NCI-H69 (cell line): ENCODE measurements at regions not wholly inside any gene's neighbourhood (a gene's known extent, or its start where the extent isn't known, plus 50 kb on each side); places are given as distances from the start of the nearest gene placed in this dataset.
A peak's percentile ranks its signal among the peaks of the same experiment; 100 is the strongest.

Experiments used
- DNase-seq: peaks from one replicate; lab custom pipeline; 2025; lab: John Stamatoyannopoulos, UW

GRCh38 chr4:95660719-95661118, 111.9 kb upstream of the UNC5C start:
- no peak for DNase-seq

DNA sequence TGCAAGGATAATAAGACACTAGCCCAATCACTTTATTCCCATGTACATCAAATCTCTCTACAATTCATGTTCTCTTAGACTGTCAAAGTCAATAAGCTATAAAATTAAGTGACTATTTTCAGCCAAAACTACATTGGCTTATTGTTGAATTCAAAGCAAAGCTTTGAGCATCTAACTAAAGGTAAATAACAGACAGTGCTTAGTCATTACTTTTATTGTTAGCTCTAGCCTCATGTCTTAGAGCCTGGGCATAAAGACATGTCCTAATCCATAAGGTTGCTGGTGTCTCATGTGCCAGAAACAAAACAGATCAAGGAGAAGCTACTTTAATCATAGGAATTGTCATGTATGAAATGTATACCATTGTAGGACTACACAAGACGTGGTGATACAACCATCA, 103.1 kb upstream of the UNC5C start:
- no peak for DNase-seq

DNA sequence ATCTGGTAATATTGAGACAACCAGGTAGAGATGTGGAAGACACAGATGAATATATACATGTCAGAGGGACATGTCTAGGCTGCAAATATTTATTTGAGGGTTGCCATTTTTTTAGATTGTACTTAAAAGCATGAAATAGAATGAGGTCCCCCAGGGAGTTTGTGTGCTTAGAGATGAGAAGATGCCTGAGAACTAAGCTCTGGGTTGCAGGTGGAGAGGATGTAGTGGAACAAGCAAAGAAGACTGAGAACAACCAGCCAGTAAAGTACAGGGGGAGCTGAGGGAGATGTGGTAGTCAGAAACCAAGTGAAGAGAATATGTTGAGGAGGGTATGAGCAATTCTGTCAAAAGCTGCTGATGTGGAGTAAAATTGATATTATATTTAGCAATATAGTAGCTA, 95.6 kb upstream of the UNC5C start:
- DNase-seq: no peak

DNA sequence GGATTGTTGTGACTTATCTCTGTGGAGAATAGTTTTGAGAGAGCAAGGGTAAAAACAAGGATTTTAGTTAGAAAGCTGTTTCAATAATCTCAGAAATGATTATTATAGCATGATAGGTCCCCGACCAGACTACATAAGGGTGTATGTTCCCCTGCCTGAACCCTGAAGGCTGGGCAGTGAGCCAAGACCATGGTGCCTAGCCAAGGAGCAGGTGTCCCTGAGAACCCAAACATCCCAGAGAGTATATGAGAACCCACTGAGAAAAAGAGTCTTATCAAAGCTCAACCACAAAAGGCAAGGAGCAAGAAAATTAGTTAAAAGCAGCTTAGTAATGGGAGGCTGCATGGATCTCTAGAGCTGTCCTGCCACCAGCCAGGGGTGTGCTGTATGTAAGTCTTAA, 94.9 kb upstream of the UNC5C start:
- DNase-seq: peak; percentile 0

- DNase-seq: no peak
Observed at GRCh38 chr4:95641571-95641970, 92.8 kb upstream of the UNC5C start.

- DNase-seq: no peak
Observed at GRCh38 chr4:95640311-95640710, 91.5 kb upstream of the UNC5C start.

DNA sequence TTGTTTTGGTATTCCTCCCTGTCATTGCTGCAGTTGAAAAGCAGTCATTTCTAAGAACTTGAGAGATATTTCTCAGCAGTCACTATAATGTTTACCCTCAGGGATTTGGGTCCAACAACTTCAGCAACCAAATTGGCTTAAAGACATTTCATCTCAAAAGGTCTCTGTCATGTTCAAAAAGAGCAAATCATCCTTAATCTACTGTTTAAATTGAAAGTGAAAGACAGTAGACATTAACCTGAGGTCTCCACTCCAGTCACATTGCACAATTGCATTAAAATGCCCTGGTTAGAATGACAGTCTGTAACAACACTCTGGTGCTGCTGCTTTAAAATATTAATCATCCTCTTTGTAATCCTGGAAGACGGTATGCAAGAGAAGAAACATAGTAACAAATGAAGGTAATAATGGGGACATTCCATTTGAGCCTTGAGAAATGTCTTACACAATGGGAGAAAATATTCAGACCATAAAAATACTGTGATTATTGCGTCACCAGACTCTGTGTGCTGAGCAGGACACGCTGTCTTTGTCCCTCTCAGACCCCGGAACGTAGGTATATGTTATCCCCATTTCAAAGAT, 90.2 kb upstream of the UNC5C start:
- DNase-seq: no peak

DNA sequence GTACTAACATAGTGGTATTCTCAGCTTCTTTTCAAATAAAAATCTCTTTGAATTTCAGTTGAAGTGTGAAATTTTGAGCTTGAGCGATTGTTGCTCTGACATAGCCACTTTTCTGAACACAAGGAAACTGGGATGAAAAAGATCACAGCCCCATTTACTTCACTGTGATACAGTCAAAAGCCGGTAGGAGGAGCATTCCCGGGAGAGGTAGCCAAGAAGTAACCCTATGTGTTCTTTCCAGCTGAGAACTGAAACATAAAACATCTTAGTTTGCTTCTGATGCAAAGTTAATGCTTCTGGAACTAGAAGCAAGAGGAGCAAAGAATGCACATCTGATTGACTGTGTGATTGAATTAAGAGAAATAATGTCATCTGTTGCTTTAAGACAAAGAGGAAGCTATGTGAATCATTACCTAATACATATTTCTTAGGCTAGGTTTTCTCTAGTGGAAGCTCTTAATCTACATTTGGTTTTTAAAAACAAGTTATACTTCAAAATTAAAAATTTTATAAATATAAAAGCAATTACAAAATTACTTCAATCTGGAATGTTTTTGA, 88.3 kb upstream of the UNC5C start:
- DNase-seq: peak; percentile 2

DNA sequence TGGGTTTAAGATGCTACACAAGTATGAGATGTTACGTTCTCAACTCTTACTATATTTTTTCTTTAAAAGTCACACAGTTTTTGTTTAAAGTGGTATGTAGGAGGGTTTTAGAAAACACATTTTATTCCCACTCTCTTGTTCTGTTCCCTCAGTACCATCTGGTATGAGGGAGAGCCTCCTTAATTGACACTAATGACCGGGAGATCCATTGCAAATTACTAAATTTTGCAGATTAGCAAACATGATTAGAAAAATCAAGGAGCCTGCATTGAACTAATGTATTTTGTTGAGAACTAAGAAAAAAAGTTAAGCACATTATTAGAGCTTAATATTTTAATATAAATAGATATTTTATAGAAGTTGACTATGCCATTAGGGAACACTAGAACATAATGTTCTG, 87.3 kb upstream of the UNC5C start:
- no peak for DNase-seq

DNA sequence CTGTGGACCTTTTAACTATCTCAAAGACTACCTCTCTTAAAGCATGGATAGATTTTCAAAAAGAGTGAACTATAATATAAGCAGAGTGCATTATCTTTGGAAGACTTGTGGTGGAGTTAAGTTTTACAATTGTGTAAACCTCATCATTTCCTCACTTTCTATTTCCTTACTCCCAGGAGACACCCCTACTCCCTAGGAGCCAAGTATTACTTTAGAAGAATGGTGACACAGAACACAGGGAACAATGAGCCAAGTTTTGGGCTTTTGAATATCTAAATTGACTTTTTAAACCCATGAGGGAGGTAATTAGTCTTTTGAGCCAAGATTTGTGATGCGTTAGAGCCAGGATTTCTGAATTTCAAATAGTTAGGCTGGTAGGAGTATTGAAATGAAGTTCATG, 78.9 kb upstream of the UNC5C start:
- DNase-seq: no peak

- no peak for DNase-seq
Observed at GRCh38 chr4:95627024-95627605, 78.3 kb upstream of the UNC5C start.

- DNase-seq: no peak
Observed at GRCh38 chr4:95625020-95625419, 76.2 kb upstream of the UNC5C start.

DNA sequence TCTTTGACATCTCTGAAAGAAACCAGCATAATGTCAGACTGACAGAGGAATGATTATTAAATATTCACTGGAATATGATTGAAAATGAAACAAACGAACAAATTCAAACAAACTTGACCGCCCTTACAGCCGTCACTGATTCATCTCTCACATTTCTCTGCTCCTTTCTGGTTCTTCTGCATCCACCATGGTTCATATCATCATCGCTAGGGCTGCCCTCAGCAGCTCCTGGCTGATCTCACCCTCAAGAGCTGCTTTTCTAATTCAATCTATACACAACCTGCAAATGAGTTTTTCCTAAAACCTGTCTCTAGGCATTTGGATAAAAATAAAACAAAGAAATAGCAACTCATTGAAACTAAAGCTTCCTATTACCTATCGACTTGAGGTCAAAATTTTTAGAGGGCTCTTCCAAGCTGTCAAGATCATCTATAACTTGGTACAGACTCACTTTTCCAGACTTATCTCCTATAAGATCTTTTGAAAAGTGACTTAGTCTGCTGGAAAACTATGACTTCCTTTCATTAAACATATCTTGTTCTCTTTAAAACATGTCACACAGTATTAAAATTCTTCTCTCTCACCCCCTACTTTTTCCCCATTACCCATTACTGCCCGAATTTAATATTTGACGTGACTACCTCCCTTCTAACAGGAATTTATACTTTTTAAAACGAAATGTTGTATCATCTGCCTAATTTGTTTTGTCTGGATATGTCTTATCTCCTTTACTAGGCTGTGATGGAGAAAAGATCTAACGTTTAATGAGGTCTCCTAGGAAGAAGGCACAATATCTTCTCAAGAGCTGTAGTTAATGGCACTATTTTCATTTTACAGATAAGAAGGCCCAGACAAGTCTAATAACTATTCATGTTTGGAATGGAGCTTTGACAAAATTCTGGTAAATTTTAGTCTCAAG, 71.0 kb upstream of the UNC5C start:
- no peak for DNase-seq

- no peak for DNase-seq
Observed at GRCh38 chr4:95614684-95615205, 66.0 kb upstream of the UNC5C start.

GRCh38 chr4:95610061-95610569, 61.3 kb upstream of the UNC5C start:
- no peak for DNase-seq

- DNase-seq: no peak
Observed at GRCh38 chr4:95606739-95607138, 58.0 kb upstream of the UNC5C start.

- no peak for DNase-seq
Observed at GRCh38 chr4:95603393-95603792, 54.6 kb upstream of the UNC5C start.

- DNase-seq: no peak
Observed at GRCh38 chr4:95602872-95603271, 54.1 kb upstream of the UNC5C start.

- DNase-seq: no peak
Observed at GRCh38 chr4:95601356-95601755, 52.6 kb upstream of the UNC5C start.

GRCh38 chr4:95599777-95600400, 51.1 kb upstream of the UNC5C start:
- DNase-seq: no peak
